Small intestine (tissue), 7 donors: ENCODE measurements at regions not wholly inside any gene's neighbourhood (a gene's known extent, or its start where the extent isn't known, plus 50 kb on each side); places are given as distances from the start of the nearest gene placed in this dataset.

Experiments used
- DNase-seq, 2 donors: peaks; one replicate each; pipeline versions ENCODE4 v3.0.0 to v3.0.0-alpha.2; 2013
- FAIRE-seq: peaks from 2 replicates; lab custom pipeline; 2012; peaks lifted over from hg19 to GRCh38; lab: Jason Lieb, UNC
- H3K27ac ChIP-seq, 3 donors: one replicate each; pipeline ENCODE4 v1.5.1; 2013; ENCODE audit warnings: low read length in 2 of 3, mild to moderate bottlenecking in 2 of 3, control low read depth in 1 of 3, inconsistent platforms in 1 of 3, low read depth in 1 of 3, moderate library complexity in 1 of 3
- H3K27me3 ChIP-seq, 3 donors: one replicate each; pipeline ENCODE4 v1.6.1; 2013; ENCODE audit warnings: low read length in 3 of 3, inconsistent platforms in 1 of 3; ENCODE audit not compliant: control insufficient read depth in 3 of 3, insufficient read depth in 3 of 3
- H3K36me3 ChIP-seq, 3 donors: one replicate each; pipeline ENCODE4 v1.6.1; 2013; ENCODE audit warnings: low read length in 3 of 3, inconsistent platforms in 1 of 3, low read depth in 1 of 3, mild to moderate bottlenecking in 1 of 3, moderate library complexity in 1 of 3; ENCODE audit not compliant: control insufficient read depth in 3 of 3, insufficient read depth in 2 of 3
- H3K4me1 ChIP-seq, 3 donors: one replicate each; pipeline ENCODE4 v1.6.1; 2013; ENCODE audit warnings: low read length in 2 of 3, inconsistent platforms in 1 of 3, low read depth in 1 of 3, mild to moderate bottlenecking in 1 of 3, moderate library complexity in 1 of 3; ENCODE audit not compliant: control insufficient read depth in 3 of 3, insufficient read depth in 2 of 3
- H3K4me3 ChIP-seq, 3 donors: one replicate each; pipeline ENCODE4 v1.5.1; 2013; ENCODE audit warnings: low read length in 3 of 3, control low read depth in 1 of 3, inconsistent platforms in 1 of 3, low read depth in 1 of 3, mild to moderate bottlenecking in 1 of 3, moderate library complexity in 1 of 3
- H3K9me3 ChIP-seq, 2 donors: one replicate each; pipeline ENCODE4 v1.6.1; 2013; ENCODE audit warnings: low read depth in 1 of 2, low read length in 1 of 2; ENCODE audit not compliant: control insufficient read depth in 2 of 2, insufficient read depth in 1 of 2
- WGBS, 3 donors: extraction: QIAGEN DNeasy Blood & Tissue Kit; methylation state at CpG; one replicate each; pipeline ENCODE4 v1.1.7; 2013; 5-methylcytosine and 5-hydroxymethylcytosine counted together
- donor health status: healthy with polysubstance abuse.
- donor health status: control.
- donor health status: control.
- donor health status: Bipolar disorder and iron deficiency.
- donor health status: healthy.

DNA sequence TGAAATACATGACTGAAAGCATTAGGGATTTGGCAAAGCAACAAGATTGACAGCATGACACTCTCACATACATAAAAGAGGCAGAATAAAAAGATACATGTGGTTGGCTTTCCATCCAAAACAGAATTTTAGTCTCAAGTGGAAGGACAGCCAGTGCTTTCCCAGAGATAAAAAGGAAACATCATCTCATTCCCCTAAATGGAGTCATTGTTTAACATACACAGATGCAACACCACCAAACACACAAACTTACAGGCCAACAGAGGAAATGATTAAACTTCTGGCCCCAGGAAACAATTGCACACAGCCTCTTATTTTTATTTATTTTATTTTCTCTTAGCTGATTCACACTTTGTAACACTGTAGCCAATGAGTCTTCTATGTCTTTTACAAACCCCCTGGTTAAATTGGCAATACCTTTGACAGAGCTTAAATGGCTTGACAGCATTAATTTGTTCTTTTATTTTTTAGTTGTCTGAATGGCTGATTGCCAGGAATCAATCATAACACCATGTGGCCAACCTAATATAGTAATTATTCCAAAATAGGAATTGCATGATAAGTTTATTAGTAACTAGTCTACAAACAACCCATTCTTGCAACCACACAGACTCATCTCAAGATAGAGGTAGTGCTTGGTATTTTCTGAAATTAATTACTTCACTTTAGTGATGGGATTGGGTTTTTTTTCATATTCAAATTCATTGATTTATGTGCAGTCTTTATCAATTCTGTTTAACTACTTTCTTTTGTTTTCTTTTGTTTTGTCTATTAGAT is 190.5 kb downstream of the RND3 start:
- DNase-seq (no peak), FAIRE-seq (peak; percentile 86)
- Histone ChIP-seq H3K27ac (no peak overlapping the region), H3K36me3 (no peaks in the 10 kb centered on the region), H3K27me3 (no peaks in the 10 kb centered on the region), H3K9me3 (peaks cover 0 to 7% of the 10 kb centered on the region in 2 donors), H3K4me1 (no peaks in the 10 kb centered on the region), H3K4me3 (no peak overlapping the region)

DNA sequence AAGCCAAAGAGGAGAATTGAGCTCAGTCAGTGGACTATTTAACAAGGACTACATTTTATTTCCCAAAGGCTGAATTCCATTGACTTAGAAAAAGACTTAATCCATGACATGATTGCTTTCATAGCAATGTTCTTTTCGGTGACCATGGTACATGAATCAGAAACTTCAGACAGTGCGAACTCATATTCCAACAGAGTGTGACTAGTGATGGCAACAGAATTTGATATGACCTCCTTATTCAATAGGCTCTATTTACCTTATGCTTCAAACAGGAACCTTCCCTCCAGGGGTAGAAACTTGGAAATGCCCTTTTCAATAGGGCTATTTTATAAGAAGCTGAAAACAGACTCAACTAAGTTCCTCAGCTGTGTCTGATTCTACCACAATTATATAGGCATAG is 191.9 kb downstream of the RND3 start:
- WGBS, 3 donors = 92 to 97% (median 96%) methylated on average over 2 of the region's 2 CpGs
- H3K27me3 ChIP-seq = no peaks in the 10 kb centered on the region
- H3K4me1 ChIP-seq = no peaks in the 10 kb centered on the region
- H3K27ac ChIP-seq = no peak overlapping the region
- DNase-seq (no peak), FAIRE-seq (no peak)
- peaks cover 0 to 9% of the 10 kb centered on the region in 2 donors for H3K9me3 ChIP-seq
- H3K4me3 ChIP-seq = no peak overlapping the region
- H3K36me3 ChIP-seq = no peaks in the 10 kb centered on the region

DNA sequence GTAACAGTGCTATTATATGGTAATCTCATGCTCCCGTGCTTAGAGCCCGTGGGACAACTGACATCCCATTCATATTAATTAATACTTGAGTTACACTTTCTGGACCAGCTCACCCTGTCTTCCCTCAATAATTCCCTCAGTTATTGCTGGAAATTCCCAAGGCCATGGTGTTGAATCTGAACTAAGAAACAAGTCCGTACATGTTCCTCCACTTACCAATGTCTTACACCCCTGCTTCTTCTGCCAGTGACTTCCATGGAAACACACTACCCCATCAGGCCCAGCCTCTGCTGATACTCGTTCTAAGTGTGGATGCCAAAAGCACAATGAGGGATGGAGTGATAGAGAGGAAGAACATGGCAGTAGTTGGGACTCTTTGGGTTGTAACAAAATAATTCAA is 193.7 kb downstream of the RND3 start:
- Histone ChIP-seq H3K9me3 (peaks cover 0 to 2% of the 10 kb centered on the region in 2 donors), H3K27me3 (no peaks in the 10 kb centered on the region), H3K27ac (no peak overlapping the region), H3K36me3 (no peaks in the 10 kb centered on the region), H3K4me1 (no peaks in the 10 kb centered on the region), H3K4me3 (no peak overlapping the region)
- FAIRE-seq (no peak), DNase-seq (no peak)
- WGBS, 3 donors = 80 to 95% (median 88%) methylated on average over 4 of the region's 4 CpGs

- no peaks in the 10 kb centered on the region for H3K36me3 ChIP-seq
Observed at GRCh38 chr2:150292807-150293206, 194.7 kb downstream of the RND3 start.

GRCh38 chr2:150292192-150292591 is 195.3 kb downstream of the RND3 start:
- H3K4me3 ChIP-seq = no peak overlapping the region
- no peaks in the 10 kb centered on the region for H3K4me1 ChIP-seq
- FAIRE-seq = no peak
- WGBS, 3 donors = 46 to 95% (median 91%) methylated on average over 1 of the region's 1 CpG
- no peak for DNase-seq
- H3K27me3 ChIP-seq = no peaks in the 10 kb centered on the region
- H3K27ac ChIP-seq = no peak overlapping the region
- H3K9me3 ChIP-seq = peaks cover 0 to 2% of the 10 kb centered on the region in 2 donors
- no peaks in the 10 kb centered on the region for H3K36me3 ChIP-seq

More at GRCh38 chr2:150292807-150293206, 194.7 kb downstream of the RND3 start:
- H3K4me1 ChIP-seq = no peaks in the 10 kb centered on the region
- DNase-seq (no peak), FAIRE-seq (no peak)
- no peaks in the 10 kb centered on the region for H3K27me3 ChIP-seq
- no peak overlapping the region for H3K27ac ChIP-seq
- H3K4me3 ChIP-seq = no peak overlapping the region
- WGBS, 3 donors = 94 to 100% (median 96%) methylated on average over 1 of the region's 1 CpG
- peaks cover 0 to 2% of the 10 kb centered on the region in 2 donors for H3K9me3 ChIP-seq

GRCh38 chr2:150286730-150287362 is 200.6 kb downstream of the RND3 start:
- Histone ChIP-seq H3K4me1 (no peaks in the 10 kb centered on the region), H3K27ac (no peak overlapping the region), H3K4me3 (no peak overlapping the region), H3K36me3 (no peaks in the 10 kb centered on the region), H3K27me3 (no peaks in the 10 kb centered on the region), H3K9me3 (peaks cover 0 to 2% of the 10 kb centered on the region in 2 donors)
- FAIRE-seq = no peak
- DNase-seq = no peak
- 80 to 91% (median 89%) methylated on average over 6 of the region's 6 CpGs for WGBS, 3 donors

DNA sequence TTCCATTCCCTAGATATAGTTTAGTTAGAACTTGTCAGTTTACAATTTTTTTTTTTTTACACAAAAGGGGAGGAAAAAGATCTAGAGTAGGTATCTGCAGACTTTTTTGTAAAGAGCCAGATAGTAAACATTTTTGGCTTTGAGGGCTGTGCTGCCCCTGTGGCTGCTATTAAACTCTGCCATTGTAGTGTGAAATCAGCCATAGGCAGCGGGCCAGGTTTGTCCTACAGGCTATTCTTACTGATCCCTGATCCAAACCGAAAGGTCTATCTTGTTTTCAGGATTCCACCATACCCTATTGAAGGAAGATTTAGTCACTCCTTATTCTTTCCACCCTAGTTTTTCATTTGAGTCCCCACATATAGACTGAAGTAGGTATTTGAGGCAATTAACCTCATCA is 203.4 kb downstream of the RND3 start:
- Histone ChIP-seq H3K4me3 (no peak overlapping the region), H3K27me3 (no peaks in the 10 kb centered on the region), H3K36me3 (no peaks in the 10 kb centered on the region), H3K27ac (no peak overlapping the region), H3K4me1 (no peaks in the 10 kb centered on the region), H3K9me3 (no peaks in the 10 kb centered on the region)
- 95% methylated on average over 2 of the region's 2 CpGs for whole genome bisulfite sequencing, 3 donors
- no peak for FAIRE-seq
- no peak for DNase-seq

DNA sequence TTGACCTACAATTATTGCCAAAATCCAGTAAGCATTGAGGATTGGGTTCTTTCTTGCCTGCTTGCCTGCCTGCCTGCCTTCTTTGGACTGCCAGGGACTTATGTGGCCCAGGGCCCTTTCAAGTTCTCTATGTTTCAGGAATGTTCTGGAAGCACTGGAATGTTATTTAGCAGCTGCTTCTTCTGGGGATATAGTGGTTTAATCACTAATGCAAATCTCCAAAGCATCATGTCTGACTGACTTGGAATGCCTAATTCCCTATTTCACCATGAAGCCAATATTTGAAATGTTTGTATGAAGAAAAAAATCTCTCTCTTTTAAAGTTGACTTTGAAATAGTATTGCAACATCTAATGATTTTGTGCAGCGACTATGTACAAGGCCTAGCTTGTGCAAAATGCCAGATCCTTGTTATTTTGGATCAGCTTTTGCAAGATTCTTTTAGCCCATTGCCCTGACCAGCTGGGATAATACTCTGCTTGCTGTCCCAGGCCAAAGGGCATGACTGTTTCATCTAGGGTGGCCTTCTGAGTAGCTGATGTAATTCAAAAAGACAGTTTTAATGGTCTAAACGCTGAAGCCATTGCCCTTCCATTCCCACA is 204.6 kb downstream of the RND3 start:
- no peak overlapping the region for H3K4me3 ChIP-seq
- 49 to 79% (median 65%) methylated on average over 2 of the region's 2 CpGs for WGBS, 3 donors
- no peak overlapping the region for H3K27ac ChIP-seq
- H3K27me3 ChIP-seq = no peaks in the 10 kb centered on the region
- H3K36me3 ChIP-seq = no peaks in the 10 kb centered on the region
- no peaks in the 10 kb centered on the region for H3K4me1 ChIP-seq
- no peaks in the 10 kb centered on the region for H3K9me3 ChIP-seq
- no peak for DNase-seq
- FAIRE-seq = no peak
